COLO668 (cell line): ENCODE measurements at regions not wholly inside any gene's neighbourhood (a gene's known extent, or its start where the extent isn't known, plus 50 kb on each side); places are given as distances from the start of the nearest gene placed in this dataset.
A peak's percentile ranks its signal among the peaks of the same experiment; 100 is the strongest.
"Not testable (repeated sequence)": the region's sequence is repeated elsewhere in the genome, so short reads cannot be mapped to it uniquely, and the experiment has no call there.

ENCODE experiments used
- DNase-seq: peaks from one replicate; lab custom pipeline; 2025; ENCODE audit not compliant: unreplicated experiment; lab: John Stamatoyannopoulos, UW

- DNase-seq = peak; percentile 53
These were observed 291.4 kb upstream of the PRSS16 start for GRCh38 chr6:26956078-26956600.

GRCh38 chr6:26956601-26957184 lies 290.8 kb upstream of the PRSS16 start:
- DNase-seq = peak; percentile 78

DNA sequence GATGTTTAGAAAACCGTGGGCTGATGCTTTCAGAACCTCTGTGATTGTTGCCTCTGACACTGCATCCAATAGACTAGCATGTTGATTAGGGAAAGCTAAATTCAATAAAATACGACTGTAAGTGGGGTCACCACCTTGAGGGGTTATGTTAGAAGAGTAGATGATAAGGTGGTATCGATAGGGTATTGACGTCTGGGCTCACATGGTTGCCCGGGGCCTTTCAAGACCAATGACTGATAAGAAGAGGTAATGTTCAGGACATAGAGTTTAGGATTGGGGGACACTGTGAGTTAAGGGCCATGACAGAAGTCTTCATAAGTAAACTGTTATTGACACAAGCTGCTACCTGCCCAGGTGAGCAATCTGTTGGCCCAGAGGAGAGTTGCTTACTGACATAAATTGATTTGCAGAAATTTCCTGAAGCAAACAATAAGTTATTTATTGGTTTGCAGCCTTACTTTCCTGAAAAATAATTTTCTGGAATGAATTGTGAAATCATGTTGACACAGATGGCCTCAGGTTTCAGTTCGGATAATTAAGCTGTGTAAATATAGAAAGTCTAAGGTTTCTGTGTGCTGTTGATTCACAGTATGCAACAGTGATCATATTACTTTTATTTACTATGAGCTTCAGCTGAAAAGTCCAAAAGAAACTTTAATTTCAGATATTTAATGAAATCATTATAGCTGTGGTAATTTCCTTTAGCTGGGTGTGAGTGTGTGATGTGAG lies 289.9 kb upstream of the PRSS16 start:
- peak; percentile 2 for DNase-seq

- DNase-seq = not testable (repeated sequence)
These were observed 286.3 kb upstream of the PRSS16 start for GRCh38 chr6:26961236-26961635.

DNA sequence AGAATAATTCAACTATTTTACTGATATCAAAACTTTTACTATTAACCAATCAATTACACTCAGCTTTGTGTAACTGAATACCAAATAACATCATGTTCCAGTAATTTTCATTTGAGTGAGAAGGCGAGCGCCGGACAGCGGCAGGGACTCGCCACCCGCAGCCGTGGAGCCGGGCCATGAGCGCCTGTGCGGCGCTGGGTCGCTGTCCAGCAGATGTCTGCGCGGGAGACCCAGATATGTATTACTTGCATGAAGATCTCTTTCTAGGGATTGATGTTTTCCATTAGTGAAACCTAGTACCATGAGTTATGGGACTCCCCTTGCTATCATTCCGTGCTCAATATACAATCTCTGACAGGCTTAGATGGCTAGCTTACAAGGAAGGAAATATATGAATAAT lies 245.1 kb upstream of the PRSS16 start:
- no peak for DNase-seq

GRCh38 chr6:27007020-27007419 lies 240.5 kb upstream of the PRSS16 start:
- no peak for DNase-seq

- DNase-seq = not testable (repeated sequence)
These were observed 238.9 kb upstream of the PRSS16 start for GRCh38 chr6:27008613-27009012.

- not testable (repeated sequence) for DNase-seq
These were observed 233.4 kb upstream of the PRSS16 start for GRCh38 chr6:27014053-27014452.

DNA sequence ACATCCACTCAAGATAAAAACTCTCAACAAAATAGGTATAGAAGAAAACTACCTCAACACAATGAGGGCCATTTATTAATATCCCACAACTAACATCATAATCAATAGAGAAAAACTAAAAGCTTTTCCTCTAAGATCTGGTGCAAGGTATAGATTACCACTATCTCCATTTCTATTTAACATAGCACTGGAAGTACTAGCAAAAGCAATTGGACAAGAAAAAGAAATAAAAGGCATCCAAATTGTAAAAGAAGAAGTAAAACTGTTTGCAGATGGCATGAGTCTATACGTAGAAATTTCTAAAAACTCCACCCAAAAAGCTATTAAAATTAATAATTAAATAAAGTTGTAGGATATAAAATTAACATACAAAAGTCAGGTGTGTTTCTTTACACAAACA lies 230.8 kb upstream of the PRSS16 start:
- no peak for DNase-seq

DNA sequence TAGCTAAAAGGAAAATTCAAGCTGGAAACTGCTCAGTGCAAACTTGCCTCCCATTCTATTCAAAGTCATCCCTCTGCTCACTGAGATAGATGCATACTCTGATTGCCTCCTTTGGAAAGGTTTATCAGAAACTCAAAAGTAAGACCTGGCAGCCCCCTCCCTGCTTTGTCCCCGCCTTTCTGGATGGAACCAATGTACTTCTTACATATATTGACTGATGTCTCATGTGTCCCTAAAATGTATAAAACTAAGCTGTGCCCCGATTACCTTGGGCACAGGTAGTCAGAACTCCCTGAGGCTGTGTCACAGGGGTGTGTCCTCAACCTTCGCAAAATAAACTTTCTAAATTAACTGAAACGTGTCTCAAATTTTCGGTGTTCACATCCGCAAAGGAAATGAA lies 229.1 kb upstream of the PRSS16 start:
- DNase-seq = not testable (repeated sequence)

- DNase-seq = peak; percentile 86
These were observed 227.6 kb upstream of the PRSS16 start for GRCh38 chr6:27019651-27020552.

- no peak for DNase-seq
These were observed 227.0 kb upstream of the PRSS16 start for GRCh38 chr6:27020553-27020880.

GRCh38 chr6:27023664-27024063 lies 223.8 kb upstream of the PRSS16 start:
- DNase-seq = no peak

- DNase-seq = no peak
These were observed 222.2 kb upstream of the PRSS16 start for GRCh38 chr6:27025351-27025750.

DNA sequence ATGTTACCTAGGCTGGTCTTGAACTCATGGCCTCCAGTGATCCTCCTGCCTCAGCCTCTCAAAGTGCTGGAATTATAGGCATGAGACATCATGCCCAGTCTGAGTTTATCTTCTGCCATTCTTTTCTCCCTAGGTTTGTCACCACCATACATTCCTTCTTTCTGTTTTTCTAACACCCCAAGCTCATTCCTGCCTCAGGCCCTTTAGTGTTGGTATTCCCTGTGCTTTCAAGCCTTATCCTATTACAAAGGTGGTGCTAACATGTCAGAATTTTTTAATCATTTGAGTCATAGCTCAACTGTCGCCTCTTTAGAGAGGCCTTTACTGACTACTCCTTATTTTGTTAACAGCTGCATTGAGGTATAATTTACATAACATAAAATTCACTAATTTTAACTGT lies 221.1 kb upstream of the PRSS16 start:
- DNase-seq = no peak

DNA sequence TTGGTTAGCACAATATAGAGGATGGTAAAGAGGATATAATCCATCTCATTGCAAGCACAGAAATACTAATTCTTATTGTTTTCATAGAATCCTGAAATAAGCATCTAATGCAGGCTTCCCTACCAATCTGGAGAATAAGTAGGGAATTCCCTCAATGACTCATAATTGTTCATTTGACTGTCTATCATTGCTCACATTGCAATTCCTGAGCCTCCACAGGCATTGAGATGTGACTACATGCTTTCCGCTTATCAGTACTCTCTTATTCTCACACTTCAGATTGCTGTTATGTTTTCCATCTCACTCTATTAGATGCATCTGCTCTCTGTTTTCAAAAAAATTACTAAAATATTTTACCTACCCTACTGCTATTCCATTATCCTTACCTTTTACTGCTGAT lies 216.2 kb upstream of the PRSS16 start:
- no peak for DNase-seq

- no peak for DNase-seq
These were observed 209.0 kb upstream of the PRSS16 start for GRCh38 chr6:27038498-27038897.

DNA sequence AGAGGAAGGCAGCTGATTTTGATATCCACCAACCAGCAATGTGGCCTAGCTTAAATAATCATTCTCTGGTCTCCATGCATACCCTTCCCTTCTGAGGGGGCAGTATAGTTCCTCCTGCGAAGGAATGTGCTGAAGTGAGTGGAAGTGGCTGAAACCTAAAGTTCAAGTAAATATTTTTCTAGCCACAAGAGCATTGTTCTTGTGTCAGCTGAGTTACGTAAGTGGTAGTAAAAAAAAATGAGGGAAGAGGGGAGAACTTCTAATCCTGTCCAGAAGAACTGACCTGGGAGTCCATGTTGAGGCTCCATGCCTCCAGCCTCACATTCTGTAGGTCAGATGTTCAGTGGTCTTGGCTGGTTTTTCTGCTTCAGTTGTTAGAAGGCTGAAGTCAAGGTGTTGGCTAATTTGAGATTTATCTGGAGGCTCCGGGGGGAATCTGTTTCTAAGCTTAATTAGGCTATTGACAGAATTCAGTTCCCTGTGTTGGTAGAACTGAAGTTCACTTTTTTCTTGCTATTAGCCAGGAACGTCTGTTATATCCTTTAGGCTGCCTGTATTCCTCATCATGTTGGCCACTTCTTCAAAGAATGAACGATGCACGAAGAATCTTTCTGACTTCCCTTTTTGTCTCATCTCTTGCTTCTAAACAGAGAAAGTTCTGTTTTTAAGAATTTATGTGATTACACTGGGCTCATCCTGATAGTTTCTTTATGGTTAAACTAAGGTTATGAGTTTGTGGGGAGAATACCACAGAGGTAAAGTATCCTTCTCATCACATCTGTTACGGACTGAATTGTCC lies 207.1 kb upstream of the PRSS16 start:
- no peak for DNase-seq

DNA sequence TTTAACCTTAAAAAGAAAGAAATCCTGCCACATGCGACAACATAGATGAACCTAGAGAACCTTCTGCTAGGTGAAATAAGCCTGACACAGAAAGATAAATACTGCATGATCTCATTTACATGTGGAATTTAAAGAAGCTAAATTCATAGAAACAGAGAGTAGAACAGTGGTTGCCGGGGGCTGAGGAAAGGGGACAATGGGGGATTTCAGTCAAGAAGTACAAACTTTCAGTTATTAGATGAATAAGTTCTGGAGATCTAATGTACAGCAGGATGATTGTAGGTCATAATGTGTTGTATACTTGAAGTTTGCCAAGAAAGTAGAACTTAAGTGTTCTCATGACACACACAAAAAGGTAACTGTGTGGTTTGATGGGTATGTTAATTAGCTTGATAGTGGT lies 204.3 kb upstream of the PRSS16 start:
- DNase-seq = no peak

GRCh38 chr6:27045131-27045530 lies 202.4 kb upstream of the PRSS16 start:
- DNase-seq = not testable (repeated sequence)

- not testable (repeated sequence) for DNase-seq
These were observed 199.8 kb upstream of the PRSS16 start for GRCh38 chr6:27047725-27048124.
